Pancreas (tissue), 10 donors: ENCODE measurements at regions not wholly inside any gene's neighbourhood (a gene's known extent, or its start where the extent isn't known, plus 50 kb on each side); places are given as distances from the start of the nearest gene placed in this dataset.

Experiments
- ATAC-seq, 4 donors: fragments of 200-7000 bp; cut with Tn5 transposase; one replicate each; pipeline versions ENCODE4 v1.8.0 to v1.9.1; 2020; ENCODE audit warnings: mild to moderate bottlenecking in 4 of 4, moderate library complexity in 4 of 4
- DNase-seq, 6 donors: peaks; one replicate each; pipeline ENCODE4 v3.0.0-alpha.2; 2020
- FAIRE-seq: peaks from 2 replicates; lab custom pipeline; 2012; peaks lifted over from hg19 to GRCh38; lab: Jason Lieb, UNC
- H3K27ac ChIP-seq, 4 donors: fragments of 200-600 bp; sonication (generic); 1 replicate in 3 of 4; 2 replicates in 1 of 4; pipeline versions ENCODE4 v1.5.0 to v1.8.0; 2020
- H3K27me3 ChIP-seq, 4 donors: fragments of 200-600 bp; one replicate each; pipeline ENCODE4 v1.8.0; 2021
- H3K36me3 ChIP-seq, 3 donors: fragments of 200-600 bp; sonication (generic) in 1 of 3; one replicate each; pipeline versions ENCODE4 v1.5.0 to v1.8.0; 2020 to 2021
- H3K4me1 ChIP-seq, 3 donors: fragments of 200-600 bp; one replicate each; pipeline ENCODE4 v1.8.0; 2021
- H3K4me3 ChIP-seq, 4 donors: fragments of 200-600 bp; sonication (generic) in 2 of 4; one replicate each; pipeline versions ENCODE4 v1.5.0 to v1.8.0; 2020 to 2021
- H3K9me3 ChIP-seq, 4 donors: fragments of 200-600 bp; one replicate each; pipeline ENCODE4 v1.8.0; 2021
- WGBS, 2 donors: extraction: QIAGEN DNeasy Blood & Tissue Kit; methylation state at CpG; one replicate each; pipeline ENCODE4 v1.1.7; 2013; 5-methylcytosine and 5-hydroxymethylcytosine counted together
- intact Hi-C, 3 donors: fragments of 100-400 bp; cut with DNase I; formaldehyde crosslinking; loops; one replicate each; pipeline versions ENCODE4 v1.11.1 to v1.14.2; 2022
- TF ChIP-seq, protein P1 (sequence below), 4 donors: fragments of 200-600 bp; sonication (generic) in 3 of 4; IDR thresholded peaks; one replicate each; pipeline versions ENCODE4 v1.5.0 to v1.8.0; 2021; ENCODE audit warnings: antibody characterized with exemption in 4 of 4
- donor health status: healthy with polysubstance abuse.
- donor health status: DM: no; HTN: no; CAD: no; lungs with moderate emphysema.
- donor health status: DM: no; HTN: no; CAD: no.
- donor health status: control.
- donor health status: control.
- donor health status: Bipolar disorder and iron deficiency.
- donor health status: DM: yes; HTN: yes; CAD: no.
- donor health status: DM: no; HTN: no; CAD: no.
- donor health status: DM: no; HTN: no; CAD: no.
- donor health status: DM: yes; HTN: yes; CAD: no.

DNA sequence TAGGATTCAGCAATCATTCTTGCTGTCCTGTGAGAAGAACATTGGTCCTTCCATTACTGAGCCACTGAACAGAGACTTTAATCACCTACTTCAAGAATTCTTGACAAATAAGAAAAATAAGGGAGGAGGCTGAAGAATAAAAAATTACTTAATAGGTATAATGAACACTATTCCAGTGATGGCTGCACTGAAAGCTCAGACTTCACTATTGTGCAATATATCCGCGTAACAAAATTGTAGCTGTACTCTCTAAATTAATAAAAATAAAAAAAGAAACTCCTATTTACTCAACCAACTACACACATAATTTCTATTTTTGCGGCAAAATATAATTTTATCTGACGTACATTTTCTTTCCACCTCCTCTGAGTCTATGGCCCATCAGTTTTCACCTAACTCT is 2441.0 kb downstream of the PCDH7 start:
- no peak for DNase-seq
- no peak overlapping the region for H3K4me3 ChIP-seq
- ATAC-seq, result no peak
- FAIRE-seq, result no peak
- no peaks in the 10 kb centered on the region for H3K36me3 ChIP-seq
- H3K9me3 ChIP-seq, result no peaks in the 10 kb centered on the region
- no peaks in the 10 kb centered on the region for H3K27me3 ChIP-seq
- H3K4me1 ChIP-seq, result no peaks in the 10 kb centered on the region
- H3K27ac ChIP-seq, result no peak overlapping the region
- TF ChIP-seq, protein P1, sequence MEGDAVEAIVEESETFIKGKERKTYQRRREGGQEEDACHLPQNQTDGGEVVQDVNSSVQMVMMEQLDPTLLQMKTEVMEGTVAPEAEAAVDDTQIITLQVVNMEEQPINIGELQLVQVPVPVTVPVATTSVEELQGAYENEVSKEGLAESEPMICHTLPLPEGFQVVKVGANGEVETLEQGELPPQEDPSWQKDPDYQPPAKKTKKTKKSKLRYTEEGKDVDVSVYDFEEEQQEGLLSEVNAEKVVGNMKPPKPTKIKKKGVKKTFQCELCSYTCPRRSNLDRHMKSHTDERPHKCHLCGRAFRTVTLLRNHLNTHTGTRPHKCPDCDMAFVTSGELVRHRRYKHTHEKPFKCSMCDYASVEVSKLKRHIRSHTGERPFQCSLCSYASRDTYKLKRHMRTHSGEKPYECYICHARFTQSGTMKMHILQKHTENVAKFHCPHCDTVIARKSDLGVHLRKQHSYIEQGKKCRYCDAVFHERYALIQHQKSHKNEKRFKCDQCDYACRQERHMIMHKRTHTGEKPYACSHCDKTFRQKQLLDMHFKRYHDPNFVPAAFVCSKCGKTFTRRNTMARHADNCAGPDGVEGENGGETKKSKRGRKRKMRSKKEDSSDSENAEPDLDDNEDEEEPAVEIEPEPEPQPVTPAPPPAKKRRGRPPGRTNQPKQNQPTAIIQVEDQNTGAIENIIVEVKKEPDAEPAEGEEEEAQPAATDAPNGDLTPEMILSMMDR (IDR thresholded peaks at IDR 0.05), result no peak
- WGBS, 2 donors, result 88 to 94% methylated on average over 4 of the region's 4 CpGs
- intact Hi-C loops, result no loop called here

DNA sequence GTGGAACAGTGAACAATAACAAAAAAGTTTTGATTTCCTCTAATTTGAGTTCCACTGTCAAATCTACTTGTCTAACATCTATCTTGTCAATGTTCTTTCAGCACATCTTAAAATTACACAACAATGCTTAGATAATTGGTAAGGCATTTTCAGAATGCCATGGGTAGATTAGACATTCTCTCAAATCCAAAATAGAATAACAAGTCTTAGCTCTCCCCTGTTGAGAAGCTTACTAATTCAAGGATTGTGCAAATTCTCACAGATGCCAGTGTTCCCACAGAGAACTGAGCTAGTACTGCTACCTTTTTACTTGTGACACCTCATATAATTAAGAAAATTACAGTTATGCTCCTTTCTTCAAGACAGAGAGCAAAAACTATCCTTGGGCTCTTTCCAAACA is 2442.0 kb downstream of the PCDH7 start:
- Histone ChIP-seq H3K4me3 (no peak overlapping the region), H3K27ac (no peak overlapping the region), H3K9me3 (no peaks in the 10 kb centered on the region), H3K27me3 (no peaks in the 10 kb centered on the region), H3K4me1 (no peaks in the 10 kb centered on the region), H3K36me3 (no peaks in the 10 kb centered on the region)
- FAIRE-seq (no peak), ATAC-seq (no peak), DNase-seq (no peak)
- intact Hi-C loops, result no loop called here
- TF ChIP-seq, protein P1 (IDR thresholded peaks at IDR 0.05), result no peak

DNA sequence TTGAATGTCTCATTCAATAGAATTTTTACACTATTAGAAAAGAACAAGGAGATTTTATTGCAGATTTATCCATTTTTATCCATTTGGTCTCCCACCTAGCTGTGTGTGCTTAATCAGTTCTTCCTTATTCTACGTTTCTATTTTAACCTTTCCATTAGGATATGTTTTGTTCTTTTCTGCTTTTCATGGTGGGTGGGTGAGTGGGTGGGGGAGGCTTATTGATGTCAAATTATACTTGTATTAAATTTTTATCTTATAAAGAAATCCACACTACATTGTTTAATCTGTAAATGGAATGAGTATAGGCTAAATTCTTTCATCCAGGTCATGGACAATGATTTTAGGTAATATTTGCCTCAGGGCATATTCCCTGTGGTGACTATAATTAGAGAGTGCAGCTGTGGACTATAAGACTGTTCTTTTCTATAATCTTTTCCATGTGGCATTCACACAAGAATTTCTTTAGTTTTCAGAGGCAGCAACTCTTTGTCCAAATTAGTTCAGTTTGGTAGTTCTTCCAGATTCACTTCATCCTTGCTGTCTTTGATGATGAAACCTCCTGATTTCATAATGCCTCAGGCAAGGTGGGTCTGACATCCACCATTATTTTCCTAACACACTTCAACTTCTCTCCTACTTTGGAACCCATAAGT is 2451.8 kb downstream of the PCDH7 start:
- no peaks in the 10 kb centered on the region for H3K27me3 ChIP-seq
- TF ChIP-seq, protein P1 (IDR thresholded peaks at IDR 0.05), result no peak
- 40 to 56% methylated on average over 1 of the region's 1 CpG for WGBS, 2 donors

DNA sequence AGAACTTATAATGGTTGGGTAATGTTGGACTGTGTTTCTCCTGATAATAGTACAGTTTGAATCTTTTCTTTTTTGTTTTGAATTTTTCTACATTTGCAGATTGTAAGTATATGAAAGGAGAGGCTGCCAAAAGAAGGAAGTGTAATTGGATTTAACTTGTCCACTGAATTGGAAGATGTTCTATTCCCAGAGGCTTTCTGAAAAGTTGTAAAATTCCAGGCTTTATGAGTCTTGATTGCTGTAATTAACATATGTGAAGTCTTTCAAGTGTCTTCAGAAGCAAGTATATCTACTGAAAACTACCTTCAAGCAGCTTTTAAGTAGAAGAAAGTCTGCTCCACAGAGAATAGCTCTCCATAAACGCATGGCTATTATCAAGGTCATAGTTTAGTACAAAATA is 2456.4 kb downstream of the PCDH7 start:
- H3K9me3 ChIP-seq, result no peaks in the 10 kb centered on the region
- intact Hi-C loops, result no loop called here
- H3K4me3 ChIP-seq, result no peak overlapping the region
- H3K4me1 ChIP-seq, result no peaks in the 10 kb centered on the region
- 53 to 79% methylated on average over 1 of the region's 1 CpG for WGBS, 2 donors
- no peaks in the 10 kb centered on the region for H3K36me3 ChIP-seq
- DNase-seq (no peak), ATAC-seq (no peak), FAIRE-seq (no peak)
- no peak overlapping the region for H3K27ac ChIP-seq
- H3K27me3 ChIP-seq, result no peaks in the 10 kb centered on the region
- TF ChIP-seq, protein P1 (IDR thresholded peaks at IDR 0.05), result no peak

More for the DNA sequence above, 2451.8 kb downstream of the PCDH7 start:
- no peak for FAIRE-seq
- intact Hi-C loops, result no loop called here
- no peak overlapping the region for H3K27ac ChIP-seq
- ATAC-seq, result no peak
- no peak overlapping the region for H3K4me3 ChIP-seq
- no peaks in the 10 kb centered on the region for H3K36me3 ChIP-seq
- no peaks in the 10 kb centered on the region for H3K4me1 ChIP-seq
- H3K9me3 ChIP-seq, result no peaks in the 10 kb centered on the region
- DNase-seq, result no peak

DNA sequence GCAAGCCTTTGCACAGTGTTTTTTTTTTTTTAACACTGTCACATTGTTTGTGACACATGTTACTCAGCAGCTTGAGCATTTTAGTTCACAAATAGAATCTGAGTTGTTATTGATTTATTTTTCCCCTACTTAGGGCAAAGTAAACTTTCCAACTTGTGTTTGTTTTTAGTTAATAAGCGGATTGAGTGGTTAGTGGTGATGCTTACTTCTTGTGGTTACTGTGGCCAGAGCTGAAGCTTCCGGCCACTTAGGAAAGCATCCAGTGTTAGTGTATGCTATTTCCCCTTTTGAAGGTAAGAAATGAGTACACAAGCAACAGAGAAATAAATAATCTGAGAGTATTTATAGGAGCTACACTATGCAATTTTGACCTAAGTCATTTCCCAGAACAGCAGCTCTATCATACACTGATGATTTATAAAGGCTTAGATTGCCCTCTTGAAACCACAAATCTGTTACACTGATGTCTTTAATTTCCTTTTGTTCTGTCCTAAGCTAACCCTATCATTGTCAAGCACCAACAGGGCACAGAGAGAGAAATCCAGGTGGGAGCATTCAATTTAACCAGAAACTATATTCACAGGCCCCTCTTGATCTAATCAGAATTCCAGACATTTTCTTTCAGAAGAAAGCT is 2464.6 kb downstream of the PCDH7 start:
- Histone ChIP-seq H3K4me1 (no peaks in the 10 kb centered on the region), H3K4me3 (no peak overlapping the region), H3K27ac (no peak overlapping the region), H3K27me3 (no peaks in the 10 kb centered on the region), H3K36me3 (no peaks in the 10 kb centered on the region), H3K9me3 (no peaks in the 10 kb centered on the region)
- no peak for FAIRE-seq
- intact Hi-C loops, result no loop called here
- no peak for ATAC-seq
- 15 to 20% methylated on average over 2 of the region's 2 CpGs for WGBS, 2 donors
- TF ChIP-seq, protein P1 (IDR thresholded peaks at IDR 0.05), result no peak
- DNase-seq, result no peak
